Keratinocyte (primary cell): ENCODE measurements at regions not wholly inside any gene's neighbourhood (a gene's known extent, or its start where the extent isn't known, plus 50 kb on each side); places are given as distances from the start of the nearest gene placed in this dataset.

Source experiments
- DNase-seq: peaks from one replicate; pipeline ENCODE4 v3.0.0-alpha.2; 2011; ENCODE audit warnings: low read depth, missing footprints, low spot score
- FAIRE-seq: peaks from 2 replicates; lab custom pipeline; 2011; peaks lifted over from hg19 to GRCh38; lab: Jason Lieb, UNC
- H2AFZ ChIP-seq: 2 replicates; pipeline ENCODE4 v1.6.0; 2012; ENCODE audit warnings: low read length, control low read depth, inconsistent platforms; ENCODE audit not compliant: control insufficient read depth
- H3K27ac ChIP-seq: 2 replicates; pipeline ENCODE4 v1.5.1; 2011; ENCODE audit warnings: low read length; ENCODE audit not compliant: control insufficient read depth, insufficient read depth
- H3K27me3 ChIP-seq: 3 replicates; pipeline ENCODE4 v1.6.0; 2011; ENCODE audit warnings: low read length; ENCODE audit not compliant: control insufficient read depth, insufficient read depth; ENCODE audit errors: extremely low read depth
- H3K36me3 ChIP-seq, 2 experiments: 2 replicates in 1 of 2; 3 replicates in 1 of 2; pipeline ENCODE4 v1.5.1; 2011; ENCODE audit warnings: low read length in 2 of 2, mild to moderate bottlenecking in 1 of 2; ENCODE audit not compliant: control insufficient read depth in 2 of 2, insufficient read depth in 2 of 2; ENCODE audit errors: extremely low read depth in 1 of 2
- H3K4me1 ChIP-seq: 3 replicates; pipeline ENCODE4 v1.5.1; 2011; ENCODE audit warnings: low read length; ENCODE audit not compliant: control insufficient read depth, insufficient read depth; ENCODE audit errors: extremely low read depth
- H3K4me2 ChIP-seq: 3 replicates; pipeline ENCODE4 v1.6.0; 2011; ENCODE audit warnings: low read depth, low read length; ENCODE audit not compliant: control insufficient read depth, insufficient read depth; ENCODE audit errors: extremely low read depth
- H3K4me3 ChIP-seq, 3 experiments: fragments of 200-600 bp in 1 of 3; sonication (generic) in 1 of 3; 2 replicates in 2 of 3; 3 replicates in 1 of 3; pipeline ENCODE4 v1.5.1; 2011 to 2016; ENCODE audit warnings: low read length in 3 of 3, mild to moderate bottlenecking in 3 of 3, control low read depth in 2 of 3, inconsistent platforms in 1 of 3, low read depth in 1 of 3, mixed read lengths in 1 of 3, mixed run types in 1 of 3, moderate library complexity in 1 of 3; ENCODE audit not compliant: control insufficient read depth in 2 of 3, insufficient read depth in 2 of 3; ENCODE audit errors: extremely low read depth in 1 of 3
- H3K79me2 ChIP-seq: 2 replicates; pipeline ENCODE4 v1.6.0; 2012; ENCODE audit warnings: low read length; ENCODE audit not compliant: control insufficient read depth, insufficient read depth
- H3K9ac ChIP-seq: 3 replicates; pipeline ENCODE4 v1.6.0; 2011; ENCODE audit warnings: low read length; ENCODE audit not compliant: control insufficient read depth, insufficient read depth; ENCODE audit errors: extremely low read depth
- H3K9me1 ChIP-seq: 3 replicates; pipeline ENCODE4 v1.6.0; 2011; ENCODE audit warnings: low read length; ENCODE audit not compliant: control insufficient read depth, insufficient read depth; ENCODE audit errors: extremely low read depth
- H3K9me3 ChIP-seq: 2 replicates; pipeline ENCODE4 v1.5.1; 2012; ENCODE audit warnings: low read depth, low read length; ENCODE audit not compliant: control insufficient read depth
- H4K20me1 ChIP-seq: 3 replicates; pipeline ENCODE4 v1.6.0; 2011; ENCODE audit warnings: low read length; ENCODE audit not compliant: control insufficient read depth, insufficient read depth; ENCODE audit errors: extremely low read depth
- EZH2 ChIP-seq: IDR thresholded peaks from one replicate; pipeline ENCODE4 v1.6.1; 2012; ENCODE audit warnings: inconsistent platforms, mild to moderate bottlenecking, low read length, moderate library complexity
- dilution Hi-C: fragments of 300-500 bp; cut with MboI; formaldehyde crosslinking; loops from one replicate; pipeline ENCODE4 v1.7.0; 2020; ENCODE audit warnings: low sequenced_read_pairs; ENCODE audit not compliant: extremely low pct_ligation_motif_present
- TF ChIP-seq, protein P1 (sequence below), 3 experiments: IDR thresholded peaks in 1 of 3; conservative IDR thresholded peaks in 1 of 3; optimal IDR thresholded peaks in 1 of 3; 2 replicates in 2 of 3; 3 replicates in 1 of 3; pipeline versions ENCODE3 to v1.5.1; 2011; ENCODE audit warnings: low read length in 3 of 3, mild to moderate bottlenecking in 3 of 3, moderate library complexity in 2 of 3, control low read depth in 1 of 3, inconsistent platforms in 1 of 3; ENCODE audit not compliant: insufficient read depth in 2 of 3; ENCODE audit errors: extremely low read depth in 1 of 3

DNA sequence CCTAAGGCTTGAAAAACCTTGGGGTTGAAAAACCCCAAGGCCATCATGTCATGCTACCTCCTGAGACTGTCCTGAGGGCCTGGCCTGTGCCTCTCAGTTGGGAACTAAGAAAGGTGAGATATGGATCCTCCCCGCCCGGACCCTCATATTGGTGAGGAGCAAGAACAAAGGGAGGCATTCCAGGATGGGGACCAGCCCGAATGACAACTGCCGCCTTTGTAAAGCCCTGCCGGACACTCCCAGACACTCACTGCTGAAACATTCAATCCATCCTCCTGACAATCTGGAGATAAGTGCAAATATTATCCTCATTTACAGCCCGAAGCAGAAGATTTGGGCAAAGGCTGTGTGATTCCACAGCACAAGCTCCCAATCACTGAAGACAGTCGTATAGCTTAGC, 298.3 kb downstream of the NSG2 start:
- dilution Hi-C loops: no loop called here
- H3K27me3 ChIP-seq: no peaks in the 10 kb centered on the region
- H3K4me3 ChIP-seq: no peak overlapping the region
- H3K27ac ChIP-seq: no peak overlapping the region
- H4K20me1 ChIP-seq: no peaks in the 10 kb centered on the region
- DNase-seq (no peak), FAIRE-seq (no peak)
- no peaks in the 10 kb centered on the region for H3K9me1 ChIP-seq
- no peaks in the 10 kb centered on the region for H3K36me3 ChIP-seq
- H3K9ac ChIP-seq: no peak overlapping the region
- H3K79me2 ChIP-seq: no peaks in the 10 kb centered on the region
- H2AFZ ChIP-seq: no peak overlapping the region
- H3K4me2 ChIP-seq: no peak overlapping the region
- H3K4me1 ChIP-seq: no peaks in the 10 kb centered on the region
- H3K9me3 ChIP-seq: no peaks in the 10 kb centered on the region
- no peak for TF ChIP-seq EZH2
- TF ChIP-seq, protein P1, sequence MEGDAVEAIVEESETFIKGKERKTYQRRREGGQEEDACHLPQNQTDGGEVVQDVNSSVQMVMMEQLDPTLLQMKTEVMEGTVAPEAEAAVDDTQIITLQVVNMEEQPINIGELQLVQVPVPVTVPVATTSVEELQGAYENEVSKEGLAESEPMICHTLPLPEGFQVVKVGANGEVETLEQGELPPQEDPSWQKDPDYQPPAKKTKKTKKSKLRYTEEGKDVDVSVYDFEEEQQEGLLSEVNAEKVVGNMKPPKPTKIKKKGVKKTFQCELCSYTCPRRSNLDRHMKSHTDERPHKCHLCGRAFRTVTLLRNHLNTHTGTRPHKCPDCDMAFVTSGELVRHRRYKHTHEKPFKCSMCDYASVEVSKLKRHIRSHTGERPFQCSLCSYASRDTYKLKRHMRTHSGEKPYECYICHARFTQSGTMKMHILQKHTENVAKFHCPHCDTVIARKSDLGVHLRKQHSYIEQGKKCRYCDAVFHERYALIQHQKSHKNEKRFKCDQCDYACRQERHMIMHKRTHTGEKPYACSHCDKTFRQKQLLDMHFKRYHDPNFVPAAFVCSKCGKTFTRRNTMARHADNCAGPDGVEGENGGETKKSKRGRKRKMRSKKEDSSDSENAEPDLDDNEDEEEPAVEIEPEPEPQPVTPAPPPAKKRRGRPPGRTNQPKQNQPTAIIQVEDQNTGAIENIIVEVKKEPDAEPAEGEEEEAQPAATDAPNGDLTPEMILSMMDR (optimal IDR thresholded peaks at IDR 0.05 in 1 of 3, IDR thresholded peaks at IDR 0.05 in 1 of 3, conservative IDR thresholded peaks at IDR 0.05 in 1 of 3; ENCODE audit: extremely low read depth in 1 of 3, insufficient read depth in 2 of 3, low read length in 3 of 3): no peak

DNA sequence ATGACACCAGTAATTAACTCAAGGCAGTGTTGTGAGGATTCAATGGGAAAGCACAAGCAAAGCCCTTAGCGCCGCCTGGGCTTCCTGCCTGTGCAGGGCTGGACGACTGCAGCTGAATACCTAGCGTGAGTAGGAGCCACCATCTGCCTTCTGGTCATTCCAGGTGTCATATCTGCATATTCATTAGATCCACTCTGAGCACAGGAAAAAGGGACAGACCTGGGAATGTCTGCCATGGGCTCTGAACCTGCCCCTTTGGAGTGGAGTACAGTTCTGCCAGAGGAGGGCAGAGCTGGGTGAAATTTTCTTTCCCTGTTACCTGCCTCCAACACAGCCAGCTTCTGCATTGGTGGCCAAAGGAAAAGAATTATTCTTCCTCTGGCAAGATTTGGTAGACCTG, 298.8 kb downstream of the NSG2 start:
- Histone ChIP-seq H3K4me2 (no peak overlapping the region), H3K9me3 (no peaks in the 10 kb centered on the region), H3K4me1 (no peaks in the 10 kb centered on the region), H3K27ac (no peak overlapping the region), H3K79me2 (no peaks in the 10 kb centered on the region), H3K9me1 (no peaks in the 10 kb centered on the region), H3K36me3 (no peaks in the 10 kb centered on the region), H4K20me1 (no peaks in the 10 kb centered on the region), H3K4me3 (no peak overlapping the region), H3K9ac (no peak overlapping the region), H2AFZ (no peak overlapping the region), H3K27me3 (no peaks in the 10 kb centered on the region)
- DNase-seq: no peak
- dilution Hi-C loops: no loop called here
- no peak for FAIRE-seq
- no peak for TF ChIP-seq EZH2
- TF ChIP-seq, protein P1 (optimal IDR thresholded peaks at IDR 0.05 in 1 of 3, IDR thresholded peaks at IDR 0.05 in 1 of 3, conservative IDR thresholded peaks at IDR 0.05 in 1 of 3; ENCODE audit: extremely low read depth in 1 of 3, insufficient read depth in 2 of 3, low read length in 3 of 3): peak in 2 of 3 experiments; percentile 13 to 25
